ENCODE measurements at regions not wholly inside any gene's neighbourhood (a gene's known extent, or its start where the extent isn't known, plus 50 kb on each side); places are given as distances from the start of the nearest gene placed in this dataset.
"Not testable (repeated sequence)": the region's sequence is repeated elsewhere in the genome, so short reads cannot be mapped to it uniquely, and the experiment has no call there.

DNA sequence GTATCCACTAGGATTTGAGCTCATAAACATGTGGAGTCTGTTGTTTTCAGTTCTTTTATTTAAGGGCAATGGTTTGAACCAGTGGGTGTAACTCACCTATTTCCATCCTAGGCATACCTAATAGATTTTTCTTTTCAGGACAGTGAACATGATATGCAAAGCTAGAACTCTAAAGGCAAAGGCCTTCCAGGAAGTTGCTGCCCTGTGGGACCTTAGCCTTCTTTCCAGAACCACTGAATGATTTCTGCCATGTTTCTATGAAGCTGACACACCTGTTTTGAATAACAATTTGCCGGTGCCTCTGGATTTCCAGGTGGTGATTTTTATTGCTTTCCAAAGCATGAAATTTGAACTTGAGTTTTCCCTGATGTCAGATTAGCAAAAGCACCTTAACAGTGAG is 372.9 kb upstream of the FAR2 start:
- peak; percentile 8 for DNase-seq

DNA sequence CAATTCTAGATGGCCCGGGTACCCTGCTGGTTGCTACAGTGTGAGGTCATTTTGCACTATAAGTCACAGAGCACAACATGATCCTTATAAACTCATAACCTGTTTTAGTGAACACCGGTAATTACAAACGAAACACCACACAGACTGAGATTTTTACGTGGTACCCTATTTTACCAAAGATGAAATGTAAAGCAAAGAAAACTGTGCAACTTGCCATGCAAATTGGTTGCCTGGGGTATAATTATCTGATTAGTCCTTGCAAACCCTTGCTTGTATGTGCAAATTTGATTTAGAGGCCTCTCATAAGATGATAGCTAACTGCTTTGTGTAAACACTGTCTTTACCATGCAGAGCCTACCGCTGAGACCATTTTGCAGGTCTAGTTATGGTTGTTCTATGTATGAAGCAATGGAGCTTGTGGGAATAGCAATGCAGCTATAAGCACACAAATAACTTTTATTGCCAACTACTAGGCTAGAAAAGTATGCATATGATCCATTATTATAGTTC is 372.1 kb upstream of the FAR2 start:
- DNase-seq: no peak

DNA sequence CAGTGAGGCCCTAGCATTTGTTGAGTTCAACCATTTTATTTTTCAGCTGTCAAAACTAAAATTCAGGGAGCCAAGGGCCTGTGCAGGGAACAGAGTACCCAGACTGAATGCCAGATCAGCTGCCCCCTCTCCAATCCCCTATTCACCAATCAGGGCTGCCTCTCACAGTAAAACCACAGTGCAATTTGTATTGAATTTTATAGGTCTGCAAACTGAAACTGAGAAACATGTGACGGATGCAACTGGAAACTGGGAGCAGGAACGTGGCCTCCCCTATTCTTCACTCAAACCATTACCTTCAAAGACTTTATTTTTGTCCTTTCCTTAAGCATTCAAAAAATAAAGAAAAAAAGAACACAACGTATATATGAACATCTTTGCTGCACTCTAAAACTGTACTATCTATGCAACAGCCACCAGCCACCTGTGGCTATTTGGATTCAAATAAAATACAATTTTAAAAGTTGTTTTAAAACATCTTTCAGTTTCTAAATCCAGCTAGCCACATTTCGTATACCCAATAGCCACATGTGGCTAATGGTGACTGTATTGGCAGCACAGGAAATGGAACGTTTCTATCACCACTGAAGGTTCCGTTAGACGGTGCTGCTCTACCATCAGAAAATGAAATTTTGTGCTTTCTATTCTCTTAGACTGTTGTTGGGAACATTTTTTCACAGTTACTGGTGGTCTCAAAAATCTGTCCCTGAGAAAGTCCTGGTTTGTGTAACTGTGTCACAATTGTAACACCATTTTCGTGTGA is 371.3 kb upstream of the FAR2 start:
- no peak for DNase-seq

DNA sequence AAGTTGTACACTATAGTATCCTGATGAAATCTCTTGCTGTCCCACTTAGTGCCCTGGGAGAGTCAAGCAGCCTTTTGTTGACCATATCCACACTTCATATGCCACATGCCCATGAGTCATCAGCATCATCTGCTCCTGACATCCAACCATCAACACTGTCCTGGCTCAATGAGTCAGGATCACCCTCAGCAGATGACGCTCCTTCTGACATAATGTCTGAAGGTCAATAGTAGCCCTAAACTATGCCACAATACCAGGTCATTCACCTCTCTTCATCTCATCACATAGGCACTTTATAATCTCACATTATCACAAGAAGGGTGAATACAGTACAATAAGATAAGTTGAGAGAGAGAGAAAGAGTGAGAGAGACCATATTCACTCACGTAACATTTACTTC is 369.0 kb upstream of the FAR2 start:
- no peak for DNase-seq

DNA sequence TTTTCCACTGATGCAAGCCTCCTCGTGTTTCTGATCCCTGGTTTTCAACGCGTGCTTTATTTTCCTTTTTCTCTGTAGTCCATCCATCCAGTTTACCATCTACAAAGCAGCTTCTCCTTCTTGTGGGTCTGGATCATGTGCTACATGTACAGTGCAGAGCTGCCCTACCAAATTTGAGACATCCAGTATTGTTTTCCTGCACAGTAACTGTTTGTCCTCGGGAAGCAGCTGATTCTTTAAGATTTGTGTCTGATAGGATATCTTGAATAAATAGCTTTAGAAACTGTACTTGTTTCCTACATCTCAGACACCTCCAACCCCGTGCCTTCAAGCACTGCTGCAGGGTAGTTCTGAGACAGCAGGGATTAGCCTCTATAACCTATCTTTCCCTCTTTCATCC is 368.1 kb upstream of the FAR2 start:
- no peak for DNase-seq

DNA sequence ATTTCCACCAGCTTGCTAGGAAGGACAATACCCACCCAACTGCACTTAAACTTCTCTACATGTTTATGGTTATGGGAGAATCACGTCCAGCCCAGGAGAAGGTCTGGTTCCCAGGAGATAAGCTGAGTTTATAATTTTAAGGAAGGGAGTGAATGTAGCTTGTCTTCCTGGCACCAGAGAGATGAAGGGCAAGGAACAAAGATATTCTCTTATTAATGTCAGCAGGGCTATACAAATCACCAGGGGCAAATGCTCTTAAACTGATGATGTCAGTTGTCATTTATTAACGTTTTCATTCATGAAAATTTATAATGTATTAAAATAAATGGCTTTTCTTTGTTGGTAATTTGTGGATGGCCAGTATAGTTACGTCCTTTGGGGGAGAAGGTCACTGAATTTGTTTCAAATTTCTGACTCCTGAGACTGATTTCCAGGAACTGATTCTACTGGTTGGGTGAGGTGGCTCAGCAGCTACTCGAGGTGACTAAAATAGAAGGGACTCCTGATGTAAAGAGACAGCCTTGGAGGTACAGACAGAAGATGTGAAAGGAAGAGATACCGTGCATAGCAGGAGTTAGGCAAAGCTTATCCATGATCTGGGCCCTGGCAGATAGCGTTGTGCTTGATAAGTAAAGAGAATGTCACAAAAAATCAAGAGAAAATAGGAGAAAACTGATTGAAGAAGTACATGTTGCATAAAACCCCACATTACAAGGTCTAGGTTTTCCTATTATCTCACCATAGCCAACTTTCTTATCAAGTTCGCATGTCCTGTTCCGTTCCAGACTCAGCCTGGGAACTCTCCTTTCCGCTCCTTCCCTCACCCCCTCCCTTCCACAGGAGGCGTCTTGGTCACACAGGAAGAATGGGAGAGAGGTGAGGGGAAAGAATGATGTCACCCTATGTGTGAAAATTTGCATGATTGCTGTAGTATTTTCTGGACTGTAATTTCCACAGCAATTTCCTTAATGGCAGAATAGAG is 367.1 kb upstream of the FAR2 start:
- DNase-seq: no peak

DNA sequence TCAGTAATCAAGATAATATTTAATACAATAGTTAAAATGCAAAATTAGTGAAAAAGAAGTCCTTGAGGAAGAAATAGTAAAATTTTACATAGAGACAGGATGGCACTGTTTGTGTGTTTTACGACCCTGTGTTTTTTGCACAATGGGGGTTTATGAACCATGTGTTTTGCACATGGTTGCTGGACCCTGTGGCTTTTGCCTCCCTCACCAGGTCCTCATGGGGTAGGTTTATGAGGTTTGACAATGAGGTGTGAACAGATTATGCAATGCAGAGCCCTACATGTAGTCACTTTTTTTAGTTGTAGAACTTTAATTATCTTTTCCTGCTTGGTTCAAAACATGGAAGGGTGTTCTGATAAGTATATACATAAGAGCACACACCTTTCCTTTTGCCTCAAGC is 366.3 kb upstream of the FAR2 start:
- no peak for DNase-seq

DNA sequence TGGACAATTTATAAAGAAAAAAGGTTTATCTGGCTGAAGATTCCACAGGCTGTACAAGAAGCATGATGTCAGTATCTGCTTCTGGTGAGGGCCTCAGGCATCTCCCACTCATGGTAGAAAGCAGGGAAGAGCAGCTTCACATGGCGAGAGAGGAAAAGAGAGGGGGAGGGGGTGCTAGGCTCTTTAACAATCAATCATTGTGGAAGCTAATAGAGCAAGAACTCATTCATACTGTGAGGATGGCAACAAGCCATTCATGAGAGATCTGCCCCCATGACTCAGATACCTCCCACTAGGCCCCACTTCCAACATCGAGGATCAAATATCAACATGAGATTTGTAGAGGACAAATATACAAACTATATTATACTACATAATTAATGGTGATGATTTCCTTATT is 361.9 kb upstream of the FAR2 start:
- DNase-seq: no peak

DNA sequence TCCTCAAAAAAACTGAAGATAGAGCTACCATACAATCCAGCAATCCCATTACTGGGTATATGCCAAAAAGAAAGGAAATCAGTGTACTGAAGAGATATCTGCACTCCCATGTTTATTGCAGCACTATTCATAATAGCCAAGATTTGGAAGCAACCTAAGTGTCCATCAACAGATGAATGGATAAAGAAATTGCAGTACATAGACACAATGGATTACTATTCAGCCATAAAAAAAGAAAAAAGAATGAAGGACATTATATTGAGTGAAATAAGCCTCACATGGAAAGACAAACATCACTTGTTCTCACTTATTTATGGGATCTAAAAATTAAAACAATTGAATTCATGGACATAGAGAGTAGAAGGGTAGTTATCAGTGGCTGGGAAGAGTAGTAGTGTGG is 360.8 kb upstream of the FAR2 start:
- not testable (repeated sequence) for DNase-seq

DNA sequence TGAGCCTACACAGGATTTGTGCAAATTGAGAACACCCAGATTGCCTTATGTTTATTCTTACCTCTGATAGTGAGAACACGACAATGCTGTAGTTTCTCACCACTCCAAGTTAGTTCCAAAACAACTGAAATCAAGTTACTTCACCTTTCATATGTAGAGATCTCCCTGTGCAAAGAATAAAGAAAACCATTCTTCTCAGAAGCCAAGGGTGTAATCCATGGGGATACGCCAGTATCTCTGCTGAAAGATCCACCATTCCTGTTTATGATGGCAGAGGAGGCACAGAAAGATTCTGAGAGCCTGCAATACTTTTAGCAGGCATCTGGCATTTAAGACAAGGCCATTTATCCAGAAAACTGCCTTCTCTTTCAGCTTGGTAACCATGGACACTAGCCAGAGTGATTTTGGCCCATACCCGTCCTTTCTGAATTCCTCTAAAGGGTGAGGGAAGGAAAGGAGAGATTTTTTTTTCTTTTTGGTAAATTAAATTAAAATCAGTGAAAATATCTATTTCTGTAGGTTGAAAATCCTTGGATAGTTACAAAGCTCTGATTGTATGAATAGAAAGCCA is 355.4 kb upstream of the FAR2 start:
- DNase-seq: no peak

DNA sequence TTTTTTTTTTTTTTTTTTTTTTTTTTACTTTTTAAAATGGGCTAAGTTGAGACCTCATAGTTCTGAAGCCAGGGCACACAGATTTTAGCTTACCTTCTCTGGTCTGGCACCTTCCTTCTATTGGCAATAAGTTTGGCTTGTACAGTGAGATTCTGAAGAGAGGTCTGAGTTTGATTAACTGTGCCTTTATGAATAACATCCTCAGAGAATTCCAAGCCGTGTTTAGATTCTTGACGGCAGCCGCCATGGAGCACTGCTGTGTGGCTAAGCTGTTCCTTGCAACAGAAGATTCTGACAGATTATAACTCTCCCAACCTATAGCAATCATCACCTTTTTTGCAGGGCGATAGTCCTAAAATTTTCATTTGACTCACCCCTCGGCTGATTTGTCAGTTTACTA is 354.9 kb upstream of the FAR2 start:
- no peak for DNase-seq

DNA sequence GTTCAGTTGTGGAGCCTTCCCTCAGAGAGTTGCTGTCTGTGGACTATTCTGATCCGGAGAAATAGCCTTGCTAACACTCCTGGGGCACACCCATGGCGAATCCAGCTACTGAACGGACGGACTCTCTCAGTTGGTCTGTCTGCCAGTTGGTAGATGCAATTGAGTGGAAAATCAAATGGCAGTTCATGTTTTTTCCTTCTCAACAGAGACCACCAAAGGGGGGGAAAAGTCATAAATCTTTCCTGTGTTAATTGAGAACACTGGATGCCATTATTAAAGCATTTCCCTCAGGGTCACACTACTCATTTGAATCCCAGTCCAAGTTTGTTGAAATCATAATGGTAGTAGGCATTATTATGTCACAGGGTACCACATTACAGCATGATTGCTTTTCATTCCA is 354.3 kb upstream of the FAR2 start:
- DNase-seq: no peak

DNA sequence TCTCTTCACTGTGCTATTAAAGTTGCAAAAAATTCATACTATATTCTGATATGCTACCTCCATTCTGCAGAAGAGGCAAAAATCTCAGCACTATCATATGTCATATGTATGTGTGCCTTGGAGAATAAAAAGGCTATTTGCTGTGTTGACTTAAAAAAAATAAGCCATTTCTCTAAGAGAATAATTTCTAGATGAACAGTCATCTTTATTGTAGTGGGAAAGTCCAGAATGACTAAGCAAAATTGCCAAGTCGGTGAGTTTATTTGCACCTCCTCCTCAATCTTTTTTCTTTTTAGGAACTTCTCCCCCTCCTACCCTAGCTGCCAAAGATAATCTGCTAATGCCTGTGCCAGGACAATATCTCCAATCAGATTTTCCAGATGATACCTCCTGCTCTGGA is 353.8 kb upstream of the FAR2 start:
- DNase-seq: no peak

DNA sequence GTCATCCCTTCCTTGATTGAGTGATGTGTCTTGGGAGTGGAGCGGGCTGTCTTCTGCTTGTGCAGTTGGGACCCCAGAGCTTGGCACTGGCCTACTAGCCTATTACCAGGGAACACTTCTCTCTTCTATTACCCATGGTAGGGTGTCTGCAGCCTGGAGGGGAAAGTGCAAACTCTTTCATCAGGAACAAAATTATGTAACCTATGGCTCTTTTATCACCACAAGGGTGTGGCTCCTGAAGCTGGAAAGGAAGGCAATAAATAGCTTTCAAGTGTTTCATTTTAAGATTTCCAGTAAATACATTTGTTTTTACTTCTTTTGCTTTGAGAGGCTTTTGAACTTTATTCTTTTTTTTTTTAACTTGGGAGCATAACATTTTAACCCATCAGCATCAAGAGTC is 349.7 kb upstream of the FAR2 start:
- no peak for DNase-seq

DNA sequence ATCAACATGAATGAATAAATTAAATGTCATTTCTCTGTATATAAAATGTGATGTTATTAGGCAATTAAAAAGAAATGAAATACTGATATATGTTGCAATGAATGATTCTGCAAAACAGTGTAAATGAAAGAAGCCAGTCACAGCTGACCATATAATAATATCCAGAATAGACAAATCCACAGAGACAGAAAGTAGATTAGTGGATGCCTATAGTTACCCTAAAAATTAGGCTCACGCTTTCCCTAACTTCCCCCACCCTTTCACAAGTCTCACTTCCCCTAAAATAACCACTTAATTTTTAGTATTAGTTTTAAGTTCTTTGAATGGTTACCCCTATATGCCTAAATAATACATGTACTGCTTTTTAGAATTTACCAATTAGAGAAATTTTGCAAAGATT is 348.9 kb upstream of the FAR2 start:
- DNase-seq: no peak

DNA sequence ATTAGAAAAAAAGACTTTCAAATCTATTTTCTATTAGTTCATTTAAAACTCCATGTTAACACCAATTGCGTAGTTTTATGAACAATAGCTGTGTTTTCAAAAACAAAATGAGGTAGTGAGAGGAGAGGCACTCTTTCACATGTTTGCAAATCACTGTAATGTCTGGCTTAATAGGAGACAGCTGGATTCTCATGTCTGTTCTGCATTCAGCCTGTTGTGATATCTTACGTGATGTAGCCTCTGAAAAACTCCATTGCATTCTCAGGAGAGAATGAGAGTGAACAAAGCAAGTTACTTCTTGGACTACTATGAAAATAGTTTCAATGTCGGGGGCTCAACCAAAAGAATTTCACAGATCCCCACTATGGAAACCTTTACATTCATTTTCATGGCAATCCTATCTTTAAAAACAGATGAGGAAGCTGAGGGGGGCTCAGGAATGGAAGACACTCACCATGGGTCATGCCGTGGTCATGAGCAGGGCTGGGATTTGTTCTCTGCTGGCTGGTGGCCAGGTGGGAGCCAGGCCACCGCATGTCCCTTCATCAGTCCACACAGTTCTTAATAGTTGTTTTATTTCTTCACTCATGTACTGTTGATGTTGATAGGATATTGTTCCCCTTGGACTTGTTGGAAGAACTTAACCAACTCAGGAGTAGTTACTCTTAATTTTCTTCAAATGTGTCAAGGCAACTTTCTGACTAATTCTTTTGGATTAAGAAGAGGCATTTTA is 346.2 kb upstream of the FAR2 start:
- DNase-seq: no peak

DNA sequence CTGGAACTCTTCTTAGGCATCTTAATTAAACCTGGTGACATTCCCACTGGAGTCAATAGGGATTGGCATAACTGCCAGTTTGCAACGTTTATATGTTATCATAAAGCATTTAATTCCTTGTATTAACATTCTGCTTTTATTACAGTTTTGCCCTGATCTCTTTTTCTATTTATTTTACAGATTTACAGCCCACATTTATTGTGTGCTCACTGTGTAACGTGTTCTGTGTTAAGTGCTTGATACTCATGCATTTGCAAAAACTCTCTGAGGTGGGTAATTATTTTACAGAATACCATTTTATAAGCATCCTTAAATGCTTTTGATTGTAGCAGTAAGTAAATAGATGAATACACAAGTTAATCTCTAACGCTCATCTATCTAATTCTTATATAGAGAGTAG is 341.5 kb upstream of the FAR2 start:
- DNase-seq: no peak

DNA sequence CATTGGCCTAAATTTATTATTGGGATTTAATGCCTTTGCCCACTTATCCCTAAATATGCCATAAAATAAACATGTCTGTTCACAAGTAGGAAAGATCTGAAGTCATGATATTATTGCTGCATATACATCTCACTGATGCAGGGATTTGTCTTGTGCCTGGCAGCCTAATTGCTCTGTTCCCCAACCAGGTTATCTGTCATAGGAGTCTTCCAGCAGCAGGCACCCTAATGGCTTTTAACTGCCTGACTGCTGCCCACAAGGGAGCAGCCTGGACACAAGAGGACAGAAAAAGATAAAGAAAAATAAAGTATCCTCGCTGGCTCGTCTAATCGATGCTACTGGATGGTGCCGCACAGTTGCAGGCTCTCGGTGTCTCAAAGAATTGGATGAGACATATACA is 337.6 kb upstream of the FAR2 start:
- no peak for DNase-seq

DNA sequence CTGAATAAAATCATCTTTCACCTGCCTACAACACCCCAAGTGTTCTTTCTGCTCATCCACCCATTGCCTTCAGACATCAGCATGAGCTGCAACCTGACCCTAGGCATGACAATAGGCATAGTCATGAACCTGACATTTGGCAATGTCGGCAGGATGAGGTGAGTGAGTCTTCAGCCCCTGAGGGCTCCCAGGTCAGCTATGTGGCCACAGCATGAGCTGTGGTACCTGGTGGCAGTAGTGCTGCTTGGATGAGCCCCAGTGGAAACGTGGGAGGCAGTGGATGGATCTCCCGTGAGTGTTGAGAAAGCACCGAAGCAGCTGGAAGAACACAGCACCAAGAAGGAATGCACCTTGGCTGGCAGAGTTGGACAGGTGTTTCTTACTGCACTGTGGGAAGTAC is 334.8 kb upstream of the FAR2 start:
- no peak for DNase-seq

DNA sequence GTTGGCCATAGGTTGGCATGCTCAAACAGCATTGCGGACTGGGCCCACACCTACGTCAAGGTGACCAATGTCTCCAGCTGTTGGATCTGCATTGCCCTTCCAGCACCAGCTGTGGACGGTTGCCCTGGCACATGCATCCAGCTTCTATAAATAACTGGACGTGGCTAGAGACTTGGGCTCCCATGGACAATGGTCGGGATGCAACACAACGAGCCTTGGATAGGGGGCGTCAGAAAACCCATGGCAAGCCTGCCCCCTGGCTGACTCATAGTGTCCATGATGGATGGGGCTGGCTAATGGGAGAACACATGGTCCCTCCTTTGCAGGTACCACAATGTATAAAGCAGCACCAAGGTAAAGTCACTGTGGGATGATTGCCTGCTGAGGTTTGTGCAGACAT is 331.6 kb upstream of the FAR2 start:
- no peak for DNase-seq

DNA sequence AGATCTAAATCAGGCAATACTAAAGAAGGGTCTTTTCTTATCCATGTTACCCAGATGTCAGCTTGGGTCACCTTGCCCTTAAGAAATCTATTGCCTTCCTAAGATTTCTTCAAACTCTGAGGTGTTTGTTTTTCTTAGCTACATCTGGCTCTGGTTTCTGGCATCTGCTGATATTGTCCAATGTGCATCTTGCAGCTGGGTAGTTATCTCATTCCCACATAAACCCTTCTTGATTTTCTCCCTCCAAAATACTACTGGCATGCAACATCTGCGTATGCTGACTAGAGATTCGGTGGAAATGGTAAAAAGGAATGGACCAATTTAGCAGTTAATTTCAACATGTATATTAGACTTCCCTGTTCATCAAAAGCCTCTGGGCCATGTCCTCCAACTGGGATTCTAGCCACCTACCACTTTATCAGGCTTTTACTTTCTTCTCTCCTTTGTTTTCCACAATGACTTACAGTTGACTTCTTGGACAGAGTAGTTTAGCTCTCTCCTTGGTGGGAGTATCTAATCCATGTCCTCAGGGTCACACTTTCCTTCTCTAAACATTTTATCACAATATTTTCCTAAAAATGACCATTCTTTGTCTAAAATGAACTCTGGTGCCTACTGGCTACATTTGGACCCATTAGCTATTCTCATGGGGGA is 324.8 kb upstream of the FAR2 start:
- no peak for DNase-seq

DNA sequence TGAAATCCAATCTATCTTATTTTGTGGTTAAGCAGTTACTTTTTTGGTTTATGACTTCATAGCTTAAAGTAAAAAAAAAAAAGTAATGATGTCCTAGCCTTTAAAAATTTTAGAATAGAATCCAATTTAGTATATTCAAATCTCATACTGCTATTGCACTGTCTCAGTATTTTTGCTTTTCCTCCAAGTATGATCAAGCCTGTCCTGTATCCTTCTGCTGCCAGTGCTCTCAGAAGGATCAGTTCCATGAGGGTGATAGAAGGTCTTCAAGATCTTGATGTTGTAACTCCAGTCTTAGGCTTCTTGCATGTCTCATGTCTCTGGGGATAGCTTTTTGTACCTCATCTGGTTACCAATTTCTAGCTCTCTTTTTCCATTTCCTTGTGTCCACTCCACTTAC is 324.2 kb upstream of the FAR2 start:
- no peak for DNase-seq

Data from right kidney (tissue), 1 donor.